KOPT-K1 (cell line): ENCODE measurements at regions not wholly inside any gene's neighbourhood (a gene's known extent, or its start where the extent isn't known, plus 50 kb on each side); places are given as distances from the start of the nearest gene placed in this dataset.

Experiments
- H3K27ac ChIP-seq: fragments of 200-600 bp; sonication (generic); 2 replicates; pipeline ENCODE4 v1.5.1; 2016; ENCODE audit warnings: antibody characterized with exemption, mild to moderate bottlenecking, low read depth, low read length; ENCODE audit not compliant: poor library complexity, severe bottlenecking
- H3K36me3 ChIP-seq: fragments of 200-600 bp; sonication (generic); 2 replicates; pipeline ENCODE4 v1.5.1; 2017; ENCODE audit warnings: antibody characterized with exemption, mild to moderate bottlenecking, low read length, moderate library complexity; ENCODE audit not compliant: insufficient read depth
- H3K9me3 ChIP-seq: fragments of 200-600 bp; sonication (generic); 2 replicates; pipeline ENCODE4 v1.5.1; 2017; ENCODE audit warnings: antibody characterized with exemption, low read length, mild to moderate bottlenecking; ENCODE audit not compliant: insufficient read depth, poor library complexity, severe bottlenecking

DNA sequence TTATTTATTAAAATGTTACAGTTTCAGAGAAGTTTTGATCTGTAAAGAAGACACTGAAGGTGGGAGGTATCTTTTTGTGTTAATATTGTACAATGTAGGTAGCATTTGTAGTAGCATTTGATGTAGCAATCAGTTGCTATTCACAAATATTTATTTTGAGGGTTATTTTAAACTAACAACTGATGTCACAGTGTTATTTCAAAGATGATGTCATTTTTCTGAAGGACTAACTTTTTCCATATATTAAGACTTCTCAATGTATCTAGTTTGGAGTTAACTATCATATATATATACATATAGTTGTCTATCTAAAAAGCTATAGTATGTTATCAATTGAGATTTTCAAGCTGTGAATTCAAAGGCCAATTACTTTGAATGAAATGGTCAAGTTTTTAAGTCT, 1003.3 kb downstream of the DSC3 start:
- Histone ChIP-seq H3K9me3 (peaks cover 6% of the 10 kb centered on the region), H3K27ac (no peak overlapping the region), H3K36me3 (no peaks in the 10 kb centered on the region)

DNA sequence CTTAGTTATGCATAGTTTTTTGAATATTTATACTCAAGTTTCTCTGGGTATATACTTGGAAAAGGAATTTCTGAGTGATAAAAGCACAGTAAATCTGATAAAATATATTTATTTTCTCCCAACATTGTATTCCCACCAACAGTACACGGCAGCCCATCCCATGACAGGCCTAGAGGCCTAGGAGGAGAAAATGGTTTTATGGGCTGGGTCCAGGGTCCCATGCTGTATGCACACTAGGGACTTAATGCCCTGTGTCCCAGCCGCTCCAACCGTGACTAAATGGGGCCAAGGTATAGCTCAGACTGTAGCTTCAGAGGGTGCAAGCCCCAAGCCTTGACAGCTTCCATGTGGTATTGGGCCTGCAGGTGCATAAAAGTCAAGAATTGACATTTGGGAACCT, 1007.7 kb downstream of the DSC3 start:
- Histone ChIP-seq H3K27ac (no peak overlapping the region), H3K9me3 (peaks cover 6% of the 10 kb centered on the region), H3K36me3 (no peaks in the 10 kb centered on the region)

DNA sequence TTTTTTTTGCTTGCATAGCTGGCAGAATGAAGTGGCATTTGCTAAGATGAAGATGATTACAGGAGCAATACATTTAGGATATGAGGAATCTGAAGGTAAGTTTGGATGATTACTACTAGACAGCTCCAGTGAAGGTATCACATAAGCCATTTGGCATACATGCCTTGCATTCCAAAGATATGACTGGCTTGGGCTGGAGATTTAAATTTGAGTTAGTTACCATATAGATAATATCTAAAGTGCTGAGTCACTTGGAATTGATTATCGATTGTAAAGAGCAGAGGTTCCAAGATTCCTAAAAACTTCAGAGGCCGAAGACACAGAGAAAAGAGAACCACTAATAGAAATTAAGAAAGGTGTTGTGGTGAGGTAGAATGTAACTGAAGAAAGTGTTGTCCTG, 1026.4 kb downstream of the DSC3 start:
- no peaks in the 10 kb centered on the region for H3K9me3 ChIP-seq
- H3K36me3 ChIP-seq, result no peaks in the 10 kb centered on the region
- H3K27ac ChIP-seq, result no peak overlapping the region

DNA sequence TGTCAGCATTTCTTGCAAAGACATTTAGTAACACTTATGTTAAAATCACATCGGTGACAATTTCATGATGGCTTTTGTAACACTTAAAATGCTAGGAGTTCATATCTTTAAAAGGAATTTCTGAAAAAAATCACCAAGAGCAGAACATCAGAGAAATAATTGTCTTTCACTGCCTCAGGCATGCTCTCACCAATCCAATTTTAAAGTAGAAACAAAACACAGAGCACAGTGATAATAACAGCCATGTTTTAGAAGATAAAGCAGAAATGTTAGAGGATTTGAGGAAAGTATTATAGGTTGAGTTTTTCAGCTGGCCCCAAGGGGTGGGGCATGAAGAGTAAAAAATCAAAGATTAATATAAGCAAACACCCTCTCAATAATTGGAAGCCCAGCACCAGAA, 1037.6 kb downstream of the DSC3 start:
- H3K27ac ChIP-seq, result no peak overlapping the region
- H3K9me3 ChIP-seq, result no peaks in the 10 kb centered on the region
- no peaks in the 10 kb centered on the region for H3K36me3 ChIP-seq

DNA sequence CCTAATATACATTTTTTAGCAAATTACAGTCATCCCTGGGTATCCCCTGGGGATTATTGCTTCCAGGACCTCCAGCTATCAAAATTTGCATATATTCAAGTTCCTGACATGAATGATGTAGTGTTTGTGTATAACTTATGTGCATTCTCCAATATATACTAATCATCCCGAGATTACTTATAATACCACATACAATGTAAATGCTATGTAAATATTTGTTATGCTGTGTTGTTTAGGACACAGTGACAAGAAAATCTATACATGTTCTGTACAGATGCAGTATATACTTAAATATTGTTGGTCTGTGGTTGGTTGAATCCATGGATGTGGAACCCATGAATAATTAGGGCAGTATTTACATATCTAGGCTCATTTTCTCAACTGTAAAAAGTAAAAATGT, 1060.3 kb downstream of the DSC3 start:
- H3K27ac ChIP-seq, result no peak overlapping the region
- no peaks in the 10 kb centered on the region for H3K9me3 ChIP-seq
- H3K36me3 ChIP-seq, result no peaks in the 10 kb centered on the region

DNA sequence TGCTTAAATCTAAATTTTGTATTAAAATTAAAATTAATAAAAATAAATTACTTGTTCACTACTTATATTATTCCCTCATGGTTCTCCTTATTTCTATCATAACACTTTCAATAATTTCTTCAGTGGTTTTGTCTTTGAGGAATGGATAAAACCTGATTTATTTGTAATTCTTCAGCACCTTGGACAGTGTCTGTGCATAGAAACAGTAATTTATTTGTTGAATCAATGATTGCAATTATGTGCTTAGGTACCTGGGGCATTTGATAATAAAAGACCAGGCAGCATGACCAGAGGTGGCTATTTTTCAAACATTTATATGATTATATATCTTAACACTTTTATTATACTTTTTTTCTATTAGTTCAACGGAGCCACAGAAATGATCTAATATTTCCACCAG, 1062.7 kb downstream of the DSC3 start:
- Histone ChIP-seq H3K27ac (no peak overlapping the region), H3K9me3 (no peaks in the 10 kb centered on the region), H3K36me3 (no peaks in the 10 kb centered on the region)

DNA sequence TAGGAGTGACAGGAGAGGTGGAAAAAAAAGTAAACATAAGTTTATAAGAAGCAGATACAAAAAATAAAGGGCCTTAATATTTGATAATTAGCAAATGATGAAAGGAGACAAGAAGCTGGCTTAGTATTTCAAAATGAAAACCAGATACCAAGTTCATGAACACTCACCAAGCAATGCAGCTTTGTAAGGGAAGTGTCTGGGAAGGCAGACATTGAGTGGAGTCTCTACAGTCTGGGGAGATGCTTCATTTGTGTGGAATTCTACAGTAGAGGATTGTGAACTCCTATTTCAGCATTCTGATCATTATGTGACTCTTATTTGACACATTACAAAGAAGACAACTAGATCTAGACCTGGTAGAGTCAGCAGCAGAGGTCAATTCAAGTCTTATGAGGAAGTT, 1072.7 kb downstream of the DSC3 start:
- no peaks in the 10 kb centered on the region for H3K9me3 ChIP-seq
- no peaks in the 10 kb centered on the region for H3K36me3 ChIP-seq
- no peak overlapping the region for H3K27ac ChIP-seq

DNA sequence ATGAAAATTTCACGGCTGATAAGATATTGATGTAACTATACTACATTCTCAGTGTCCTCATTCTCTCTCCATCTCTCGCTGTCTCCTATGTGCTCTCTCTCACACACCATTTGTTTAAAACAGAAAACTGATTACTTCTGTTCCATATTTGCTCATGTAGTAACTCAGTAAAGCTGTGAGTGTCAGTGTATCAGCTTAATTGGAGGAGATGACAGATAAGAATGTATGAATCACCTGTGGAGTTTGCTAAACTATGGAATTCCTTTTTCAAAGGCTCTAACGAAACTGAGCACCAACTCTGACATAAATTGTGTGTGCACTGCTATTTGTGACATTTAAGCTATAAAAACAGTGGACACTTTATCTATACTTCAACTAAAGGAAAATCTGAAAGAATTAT, 1080.0 kb downstream of the DSC3 start:
- Histone ChIP-seq H3K36me3 (no peaks in the 10 kb centered on the region), H3K9me3 (no peaks in the 10 kb centered on the region), H3K27ac (no peak overlapping the region)

DNA sequence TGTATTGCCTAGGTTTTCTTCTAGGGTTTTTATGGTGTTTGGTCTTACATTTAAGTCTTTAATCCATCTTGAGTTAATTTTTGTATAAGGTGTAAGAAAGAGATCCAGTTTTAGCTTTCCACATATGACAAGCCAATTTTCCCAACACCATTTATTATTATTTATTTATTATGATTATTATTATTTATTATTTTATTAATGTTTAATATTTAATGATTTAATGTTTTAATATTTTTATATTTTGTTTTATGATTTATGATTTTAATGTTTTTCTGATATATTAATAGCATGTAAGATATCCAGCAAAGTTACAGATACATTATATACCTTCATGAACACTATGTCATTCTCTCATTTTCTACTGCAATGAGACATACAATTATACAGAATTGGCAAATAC, 1082.0 kb downstream of the DSC3 start:
- Histone ChIP-seq H3K27ac (no peak overlapping the region), H3K9me3 (no peaks in the 10 kb centered on the region), H3K36me3 (no peaks in the 10 kb centered on the region)

DNA sequence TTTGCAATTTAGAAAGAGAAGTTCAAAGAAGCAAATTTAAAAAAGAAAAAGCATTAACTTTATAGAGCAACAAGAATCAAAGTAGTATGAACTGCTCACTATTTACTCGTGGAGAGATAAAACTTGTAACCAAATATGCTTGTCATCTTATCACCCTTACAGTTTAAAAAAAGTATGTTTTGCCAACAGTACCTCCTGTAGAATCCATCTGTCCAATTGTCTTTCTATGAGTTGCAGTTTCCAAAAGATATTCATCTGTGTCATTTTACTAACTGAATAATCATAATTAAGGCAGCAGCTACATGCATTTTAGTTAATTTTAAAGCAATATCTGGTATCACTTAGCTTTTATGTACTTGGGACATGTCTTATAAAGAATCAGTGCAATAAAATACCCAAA, 1112.3 kb downstream of the DSC3 start:
- H3K9me3 ChIP-seq, result no peaks in the 10 kb centered on the region
- no peaks in the 10 kb centered on the region for H3K36me3 ChIP-seq
- H3K27ac ChIP-seq, result no peak overlapping the region

DNA sequence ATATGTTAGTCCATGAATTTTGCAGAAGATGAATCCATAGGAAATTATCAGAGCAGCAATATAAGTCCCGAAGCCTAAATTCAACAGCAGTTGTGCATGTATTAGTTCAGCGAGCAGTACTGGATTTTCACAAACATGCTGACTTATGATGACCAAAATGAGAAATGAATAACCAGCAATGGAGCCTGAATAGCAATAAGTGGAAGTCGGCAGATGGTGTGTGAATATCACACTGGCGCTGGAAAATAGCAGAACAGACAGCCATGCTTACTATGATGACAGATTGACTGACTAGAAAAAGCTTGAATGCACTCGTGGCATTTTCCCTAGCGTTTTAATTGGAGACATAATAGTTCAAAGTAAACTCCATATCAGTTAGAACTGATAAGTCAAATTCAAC, 1114.5 kb downstream of the DSC3 start:
- no peaks in the 10 kb centered on the region for H3K9me3 ChIP-seq
- no peaks in the 10 kb centered on the region for H3K36me3 ChIP-seq
- no peak overlapping the region for H3K27ac ChIP-seq

DNA sequence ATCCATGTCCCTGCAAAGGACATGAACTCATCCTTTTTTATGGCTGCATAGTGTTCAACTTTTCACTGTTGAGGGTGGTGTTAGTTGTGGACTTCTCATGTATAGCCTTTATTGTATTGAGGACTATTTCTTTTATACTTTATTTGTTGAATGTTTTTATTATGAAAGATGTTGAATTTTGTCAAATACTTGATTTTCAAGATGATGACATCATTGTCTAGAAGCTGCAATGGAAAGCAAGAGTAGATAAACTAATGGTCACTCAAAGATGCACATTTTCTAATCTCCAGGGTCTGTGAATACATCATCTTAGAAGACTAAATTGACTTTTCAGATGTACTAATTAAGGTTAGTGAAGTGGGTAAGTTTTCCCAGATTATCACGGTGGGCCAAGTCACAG, 1117.0 kb downstream of the DSC3 start:
- Histone ChIP-seq H3K9me3 (no peaks in the 10 kb centered on the region), H3K27ac (no peak overlapping the region), H3K36me3 (no peaks in the 10 kb centered on the region)

DNA sequence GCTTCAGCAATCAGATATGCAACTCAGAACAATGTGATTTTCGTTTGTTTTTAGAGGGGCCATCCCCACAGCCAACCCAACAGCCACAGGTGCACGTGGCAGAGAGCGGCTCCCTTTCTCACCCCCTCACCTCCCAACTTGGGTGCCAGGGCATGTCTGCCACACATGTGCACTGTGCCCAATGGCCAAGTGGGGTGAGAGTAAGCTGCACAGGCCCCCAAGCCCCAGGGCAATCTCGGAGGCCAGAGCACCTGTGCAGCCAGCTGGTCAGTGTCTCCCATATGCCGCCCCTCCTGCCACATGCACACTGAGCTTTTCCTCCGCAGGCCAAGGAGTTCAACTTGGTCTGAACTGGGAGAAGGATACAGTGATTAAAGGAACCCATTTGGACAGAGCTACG, 1130.2 kb downstream of the DSC3 start:
- H3K36me3 ChIP-seq, result no peaks in the 10 kb centered on the region
- H3K9me3 ChIP-seq, result no peaks in the 10 kb centered on the region
- no peak overlapping the region for H3K27ac ChIP-seq

DNA sequence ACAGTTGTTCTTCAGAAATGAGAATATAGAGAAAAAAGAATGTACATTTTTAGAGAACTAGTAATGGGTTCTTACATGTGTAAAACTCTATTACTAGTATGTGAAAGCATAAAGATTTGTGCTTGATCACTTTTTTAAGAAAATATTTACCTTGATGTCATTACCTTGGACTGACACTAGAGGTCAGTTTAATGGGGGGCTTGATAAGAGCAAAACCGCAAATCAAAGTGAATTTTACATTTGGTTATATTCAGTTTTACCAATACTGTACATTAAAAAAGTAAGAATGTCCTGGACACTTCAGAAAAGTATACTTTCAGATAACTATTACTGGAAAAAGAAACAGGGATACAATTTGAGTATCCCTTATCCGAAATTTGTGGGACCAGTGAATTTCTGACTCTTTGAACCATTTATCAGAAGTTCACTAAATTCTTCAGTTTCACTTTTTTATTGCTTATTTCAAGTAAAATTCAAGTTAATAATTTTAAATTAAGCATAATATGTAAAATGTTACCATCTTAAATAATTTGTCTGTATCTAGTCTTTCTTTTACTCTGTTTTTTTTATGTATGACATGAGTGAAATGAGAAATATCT, 1149.5 kb downstream of the DSC3 start:
- Histone ChIP-seq H3K9me3 (no peaks in the 10 kb centered on the region), H3K27ac (no peak overlapping the region), H3K36me3 (no peaks in the 10 kb centered on the region)

DNA sequence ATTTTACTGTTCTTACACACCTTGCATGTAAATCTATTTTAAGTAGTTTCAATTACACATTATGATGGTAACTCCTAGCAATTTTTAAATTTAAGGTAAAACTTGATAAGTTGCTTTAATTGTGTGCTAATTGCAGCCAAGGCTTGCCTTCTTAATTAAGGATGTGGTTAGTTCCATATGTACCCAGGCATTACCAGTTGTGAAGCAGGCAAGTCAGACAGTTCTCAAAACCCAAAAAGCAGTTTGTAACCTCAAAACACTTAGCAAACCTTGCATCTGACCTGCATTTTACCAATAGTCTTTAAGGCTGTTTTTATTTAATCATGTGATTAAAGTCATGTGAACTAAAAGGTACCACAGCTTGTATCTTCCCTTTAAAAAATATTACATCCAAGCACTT, 1159.4 kb downstream of the DSC3 start:
- Histone ChIP-seq H3K36me3 (no peaks in the 10 kb centered on the region), H3K27ac (no peak overlapping the region), H3K9me3 (no peaks in the 10 kb centered on the region)

DNA sequence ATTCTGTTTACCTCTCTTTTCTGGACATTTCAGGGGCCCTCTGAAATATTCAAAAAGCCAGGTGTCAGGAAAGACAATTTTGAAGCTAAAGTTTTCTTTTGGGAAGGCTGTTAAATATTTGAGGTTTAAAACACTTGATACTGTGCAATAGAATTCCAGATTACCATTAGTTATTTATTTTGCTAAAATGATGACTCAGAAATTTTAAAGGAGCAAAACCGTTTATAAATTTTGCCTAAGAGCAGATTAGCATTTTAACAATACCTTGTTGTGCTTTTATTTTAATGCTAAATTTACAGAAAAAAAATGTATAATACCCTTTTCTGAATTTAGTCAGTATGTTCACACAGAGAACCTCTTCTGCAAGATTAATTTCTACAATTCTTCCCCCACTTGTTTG, 1159.9 kb downstream of the DSC3 start:
- Histone ChIP-seq H3K36me3 (no peaks in the 10 kb centered on the region), H3K27ac (no peak overlapping the region), H3K9me3 (no peaks in the 10 kb centered on the region)

DNA sequence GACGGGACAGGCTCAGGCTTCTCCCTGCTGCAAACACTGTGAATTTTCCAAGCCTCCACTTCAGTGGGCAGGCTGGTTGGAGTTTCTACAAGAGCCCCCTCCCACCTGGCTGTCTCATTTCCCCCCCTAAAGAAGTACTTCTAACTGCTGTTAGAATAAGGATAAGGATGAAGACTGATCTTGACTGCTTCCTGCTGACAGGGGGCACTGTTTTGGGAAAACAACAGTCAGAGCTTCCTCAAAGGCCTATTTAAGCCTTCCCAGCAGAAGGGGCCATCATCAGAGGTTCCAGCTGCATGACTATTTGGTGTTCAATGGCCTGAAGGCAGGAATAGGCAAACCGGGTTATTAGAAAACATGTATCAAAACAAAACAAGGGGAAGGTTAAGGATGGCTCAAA, 1162.8 kb downstream of the DSC3 start:
- no peaks in the 10 kb centered on the region for H3K9me3 ChIP-seq
- H3K27ac ChIP-seq, result no peak overlapping the region
- H3K36me3 ChIP-seq, result no peaks in the 10 kb centered on the region
